Activated naive CD8-positive, alpha-beta T cell treated with anti-CD3 and anti-CD28 coated beads for 36 hours (primary cell): ENCODE measurements at regions not wholly inside any gene's neighbourhood (a gene's known extent, or its start where the extent isn't known, plus 50 kb on each side); places are given as distances from the start of the nearest gene placed in this dataset.

Experiments
- DNase-seq: peaks from one replicate; pipeline ENCODE4 v3.0.0; 2021
- H3K27ac Mint-ChIP-seq: one replicate; pipeline ENCODE4 v1.8.0; 2022; ENCODE audit warnings: mild to moderate bottlenecking, moderate library complexity, mixed read lengths
- H3K27me3 Mint-ChIP-seq: one replicate; pipeline ENCODE4 v1.8.0; 2022; ENCODE audit warnings: mild to moderate bottlenecking, mixed read lengths
- H3K36me3 Mint-ChIP-seq: one replicate; pipeline ENCODE4 v1.8.0; 2021; ENCODE audit warnings: mild to moderate bottlenecking, mixed read lengths
- H3K4me1 Mint-ChIP-seq: one replicate; pipeline ENCODE4 v1.8.0; 2021; ENCODE audit warnings: mixed read lengths
- H3K4me3 Mint-ChIP-seq: one replicate; pipeline ENCODE4 v1.8.0; 2022; ENCODE audit warnings: mild to moderate bottlenecking, moderate library complexity, mixed read lengths
- H3K9me3 Mint-ChIP-seq: one replicate; pipeline ENCODE4 v1.8.0; 2022; ENCODE audit warnings: mixed read lengths

DNA sequence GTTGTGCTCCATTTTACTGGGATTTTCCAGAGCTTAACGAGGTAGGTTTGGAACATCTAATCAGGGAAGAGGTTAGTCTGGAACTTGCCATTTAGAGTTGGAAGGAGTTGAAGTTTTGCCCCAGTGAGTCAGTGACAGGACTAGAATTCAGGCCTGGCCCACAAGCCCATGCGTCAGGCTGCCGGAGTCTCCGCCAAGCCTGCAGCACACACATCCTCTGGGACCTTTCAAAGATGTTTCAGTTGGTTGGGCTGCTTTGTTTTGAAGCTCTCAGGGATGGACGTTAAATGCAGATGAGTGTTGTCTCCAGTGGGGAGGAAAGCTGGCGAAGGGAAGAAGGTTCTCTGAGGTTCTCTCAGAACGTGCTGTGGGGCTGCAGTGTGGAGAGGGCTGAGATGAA lies 147.0 kb downstream of the PSAT1 start:
- Mint-ChIP-seq H3K4me1 (peaks cover 5% of the 10 kb centered on the region), H3K36me3 (no peaks in the 10 kb centered on the region), H3K9me3 (no peaks in the 10 kb centered on the region), H3K27me3 (peaks cover 15% of the 10 kb centered on the region), H3K4me3 (no peak overlapping the region), H3K27ac (no peak overlapping the region)
- DNase-seq, result no peak

DNA sequence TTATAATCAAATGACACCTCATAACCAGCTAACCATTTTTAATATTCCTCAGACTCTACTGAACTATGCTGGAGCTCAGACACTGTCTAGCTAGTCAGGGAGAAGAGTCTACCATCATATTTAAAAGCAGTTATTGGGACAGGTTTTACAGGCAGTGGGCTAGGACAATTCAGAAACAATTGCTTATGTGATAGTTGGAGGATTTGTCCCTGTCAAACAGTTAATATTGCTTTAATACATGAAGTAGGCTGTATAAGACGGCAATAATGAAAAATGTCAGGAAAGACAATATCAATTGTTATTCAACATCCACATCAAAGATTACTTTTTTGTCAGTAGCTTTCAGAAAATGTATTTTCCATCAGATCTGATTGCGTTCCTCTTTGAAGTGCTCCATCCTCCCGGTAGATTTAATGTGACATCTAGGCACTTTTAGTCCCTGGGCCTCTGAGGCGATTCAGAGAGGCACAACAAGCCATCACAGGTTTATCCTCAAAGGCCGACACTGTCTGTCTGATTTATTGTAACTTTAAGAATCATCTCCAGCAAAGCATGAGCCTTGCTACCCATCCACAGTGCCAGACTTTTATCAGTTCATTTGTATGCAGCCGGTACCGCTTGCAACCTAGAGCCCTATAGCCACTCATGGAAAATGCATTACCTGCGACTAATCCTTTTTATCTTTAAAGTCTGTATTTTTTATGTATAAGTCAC lies 152.2 kb downstream of the PSAT1 start:
- DNase-seq, result no peak
- Mint-ChIP-seq H3K27me3 (peaks cover 9% of the 10 kb centered on the region), H3K4me1 (no peaks in the 10 kb centered on the region), H3K9me3 (no peaks in the 10 kb centered on the region), H3K4me3 (no peak overlapping the region), H3K36me3 (no peaks in the 10 kb centered on the region), H3K27ac (no peak overlapping the region)

DNA sequence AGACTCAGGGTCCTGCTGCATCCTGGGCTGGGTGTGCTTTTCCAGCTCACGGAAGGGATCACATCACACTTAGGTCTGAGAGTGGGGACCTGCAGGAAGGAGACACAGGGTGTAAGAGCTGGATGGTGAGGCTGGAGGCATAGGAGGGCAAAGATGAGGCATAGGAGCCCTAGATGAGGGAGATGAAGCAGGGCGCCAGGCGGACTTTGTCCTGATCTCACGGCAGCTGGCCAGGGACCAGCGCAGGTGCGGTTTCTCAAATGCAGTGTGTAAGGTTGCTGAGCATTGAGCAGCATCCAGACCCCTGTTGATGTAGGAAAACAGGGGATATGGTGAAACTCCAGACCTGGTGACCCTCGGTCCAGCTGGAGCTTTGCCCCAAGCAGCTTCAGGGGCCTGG lies 156.5 kb downstream of the PSAT1 start:
- no peak overlapping the region for H3K4me3 Mint-ChIP-seq
- H3K27me3 Mint-ChIP-seq, result peaks cover 9% of the 10 kb centered on the region
- no peak overlapping the region for H3K27ac Mint-ChIP-seq
- no peaks in the 10 kb centered on the region for H3K4me1 Mint-ChIP-seq
- peaks cover 2% of the 10 kb centered on the region for H3K9me3 Mint-ChIP-seq
- H3K36me3 Mint-ChIP-seq, result no peaks in the 10 kb centered on the region
- no peak for DNase-seq

DNA sequence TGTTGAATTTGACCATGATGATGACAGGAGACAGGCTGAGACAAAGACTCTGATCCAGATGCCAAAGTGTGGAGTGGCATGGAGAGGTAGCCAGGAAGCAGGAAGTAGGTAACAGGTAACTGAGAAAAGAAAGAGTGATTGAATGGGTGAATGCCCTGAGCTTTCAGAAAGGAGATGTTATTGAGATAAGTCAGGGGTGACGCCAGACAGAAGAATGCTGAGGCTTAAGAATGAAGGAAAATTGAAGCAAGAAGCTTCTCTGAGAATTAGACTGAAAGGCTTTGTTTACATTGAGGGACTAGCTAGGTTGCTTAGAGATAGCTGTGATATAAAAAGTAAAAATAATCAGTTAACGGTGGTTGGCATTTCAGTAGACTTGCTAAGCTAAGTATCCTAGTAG lies 165.7 kb downstream of the PSAT1 start:
- Mint-ChIP-seq H3K4me3 (no peak overlapping the region), H3K27ac (no peak overlapping the region), H3K27me3 (peaks cover 4% of the 10 kb centered on the region), H3K4me1 (no peaks in the 10 kb centered on the region), H3K9me3 (peaks cover 9% of the 10 kb centered on the region), H3K36me3 (no peaks in the 10 kb centered on the region)
- no peak for DNase-seq

DNA sequence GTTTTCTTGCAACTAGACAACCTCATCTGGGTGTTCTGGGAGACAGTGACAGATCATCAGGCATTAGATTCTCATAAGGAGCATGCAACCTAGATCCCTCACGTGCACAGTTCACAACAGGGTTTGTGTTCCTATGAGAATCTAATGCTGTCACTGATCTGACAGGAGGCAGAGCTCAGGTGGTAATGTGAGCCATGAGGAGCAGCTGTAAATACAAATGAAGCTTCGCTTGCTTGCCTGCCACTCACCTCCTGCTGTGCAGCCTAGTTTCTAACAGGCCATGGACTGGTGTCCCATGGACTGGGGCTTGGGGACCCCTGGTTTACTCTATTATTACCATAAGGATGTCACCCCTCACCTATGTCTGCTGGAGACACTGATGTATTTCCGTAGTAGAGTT lies 166.8 kb downstream of the PSAT1 start:
- H3K4me1 Mint-ChIP-seq, result no peaks in the 10 kb centered on the region
- H3K4me3 Mint-ChIP-seq, result no peak overlapping the region
- no peak overlapping the region for H3K27ac Mint-ChIP-seq
- peaks cover 5% of the 10 kb centered on the region for H3K9me3 Mint-ChIP-seq
- H3K36me3 Mint-ChIP-seq, result no peaks in the 10 kb centered on the region
- peaks cover 7% of the 10 kb centered on the region for H3K27me3 Mint-ChIP-seq
- no peak for DNase-seq

DNA sequence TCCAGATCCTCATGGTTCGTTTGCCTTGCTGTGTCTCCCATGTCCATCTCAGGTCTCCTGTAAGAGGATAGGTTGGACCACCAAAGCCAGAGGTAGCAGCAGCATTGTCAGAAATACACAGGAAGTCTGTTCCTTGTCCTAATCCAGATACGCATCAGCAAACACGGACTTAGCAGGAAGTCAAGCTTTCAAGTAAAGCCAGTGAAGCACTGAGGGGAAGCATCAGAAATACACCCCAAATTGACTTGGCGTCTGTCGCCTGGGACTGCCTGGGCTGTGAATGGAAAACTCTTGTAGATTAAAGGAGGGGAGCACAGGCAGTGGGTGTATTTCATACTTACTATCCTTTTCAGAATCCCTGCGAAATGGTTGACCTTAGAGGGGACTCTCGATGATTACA lies 171.3 kb downstream of the PSAT1 start:
- H3K9me3 Mint-ChIP-seq, result no peaks in the 10 kb centered on the region
- no peak overlapping the region for H3K4me3 Mint-ChIP-seq
- no peaks in the 10 kb centered on the region for H3K36me3 Mint-ChIP-seq
- H3K27ac Mint-ChIP-seq, result no peak overlapping the region
- DNase-seq, result no peak
- no peaks in the 10 kb centered on the region for H3K4me1 Mint-ChIP-seq
- peaks cover 16% of the 10 kb centered on the region for H3K27me3 Mint-ChIP-seq

DNA sequence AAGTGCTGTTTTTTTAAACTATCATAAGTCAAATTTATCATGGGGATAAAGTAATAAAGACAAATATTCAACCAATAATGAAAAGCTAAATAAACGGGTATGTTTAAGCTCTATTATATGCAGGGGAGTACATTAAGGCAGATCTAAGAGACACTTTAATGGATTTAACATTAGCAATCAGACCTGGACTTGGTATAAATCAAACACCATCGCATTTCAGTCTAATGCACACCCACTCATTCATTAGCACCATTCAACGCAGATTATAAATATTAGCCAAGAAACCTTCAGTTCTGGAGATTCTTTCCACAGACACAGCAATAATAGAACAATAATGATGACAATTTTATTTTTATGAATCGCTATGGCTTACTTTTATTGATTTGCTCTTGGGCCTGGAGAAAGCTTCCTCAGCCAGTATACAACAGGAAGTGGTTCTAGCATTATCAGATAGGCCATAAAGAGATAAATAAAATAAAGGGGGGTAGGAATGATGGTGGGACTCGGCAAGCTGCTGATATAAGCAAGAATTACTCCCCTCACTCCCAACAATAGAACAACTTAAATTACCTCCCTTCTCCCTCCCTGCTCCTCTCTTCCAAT lies 172.2 kb downstream of the PSAT1 start:
- no peaks in the 10 kb centered on the region for H3K36me3 Mint-ChIP-seq
- no peaks in the 10 kb centered on the region for H3K9me3 Mint-ChIP-seq
- no peak overlapping the region for H3K4me3 Mint-ChIP-seq
- peaks cover 16% of the 10 kb centered on the region for H3K27me3 Mint-ChIP-seq
- no peaks in the 10 kb centered on the region for H3K4me1 Mint-ChIP-seq
- no peak overlapping the region for H3K27ac Mint-ChIP-seq
- no peak for DNase-seq

DNA sequence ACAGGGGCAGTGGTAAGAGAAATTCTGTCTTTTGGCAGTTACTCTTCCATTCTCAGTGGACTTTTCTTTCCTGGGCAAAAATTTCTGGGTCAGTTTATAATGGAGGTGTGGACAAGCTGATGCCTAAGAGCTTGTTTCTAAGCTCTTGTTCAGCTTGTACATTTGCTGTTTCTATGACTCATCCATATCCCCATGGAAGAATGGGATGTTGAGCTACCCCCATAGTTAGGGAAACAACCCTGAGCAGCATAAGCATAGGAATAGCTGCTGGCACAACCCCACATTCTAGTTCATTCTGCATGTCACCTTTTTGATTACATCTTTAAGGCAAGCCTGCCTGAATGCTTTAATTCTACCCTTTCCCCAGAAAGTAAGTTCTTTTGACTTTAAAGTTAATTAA lies 173.3 kb downstream of the PSAT1 start:
- Mint-ChIP-seq H3K27ac (no peak overlapping the region), H3K4me1 (no peaks in the 10 kb centered on the region), H3K27me3 (peaks cover 16% of the 10 kb centered on the region), H3K36me3 (no peaks in the 10 kb centered on the region), H3K9me3 (no peaks in the 10 kb centered on the region), H3K4me3 (no peak overlapping the region)
- no peak for DNase-seq

DNA sequence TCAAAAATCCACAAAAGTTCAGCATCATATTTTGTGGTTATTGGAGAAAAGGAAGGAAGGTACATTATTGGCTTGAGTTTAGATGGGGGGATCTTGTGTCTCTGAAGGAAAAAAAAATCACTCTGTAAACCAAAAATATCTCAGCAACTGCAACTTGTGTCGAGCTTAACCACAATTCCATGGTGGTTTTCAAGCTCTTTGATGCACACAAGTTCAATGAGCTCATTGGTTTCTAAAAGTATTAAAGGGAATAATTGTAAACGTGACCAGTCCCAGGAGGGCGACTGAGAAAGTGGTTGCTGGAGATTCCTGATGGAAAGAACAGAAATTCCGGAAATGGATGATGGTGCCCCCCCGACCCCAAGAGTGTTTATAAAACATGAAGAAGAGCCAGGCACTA lies 173.8 kb downstream of the PSAT1 start:
- peaks cover 16% of the 10 kb centered on the region for H3K27me3 Mint-ChIP-seq
- no peak for DNase-seq
- H3K4me3 Mint-ChIP-seq, result no peak overlapping the region
- no peaks in the 10 kb centered on the region for H3K9me3 Mint-ChIP-seq
- H3K4me1 Mint-ChIP-seq, result no peaks in the 10 kb centered on the region
- no peaks in the 10 kb centered on the region for H3K36me3 Mint-ChIP-seq
- H3K27ac Mint-ChIP-seq, result no peak overlapping the region

DNA sequence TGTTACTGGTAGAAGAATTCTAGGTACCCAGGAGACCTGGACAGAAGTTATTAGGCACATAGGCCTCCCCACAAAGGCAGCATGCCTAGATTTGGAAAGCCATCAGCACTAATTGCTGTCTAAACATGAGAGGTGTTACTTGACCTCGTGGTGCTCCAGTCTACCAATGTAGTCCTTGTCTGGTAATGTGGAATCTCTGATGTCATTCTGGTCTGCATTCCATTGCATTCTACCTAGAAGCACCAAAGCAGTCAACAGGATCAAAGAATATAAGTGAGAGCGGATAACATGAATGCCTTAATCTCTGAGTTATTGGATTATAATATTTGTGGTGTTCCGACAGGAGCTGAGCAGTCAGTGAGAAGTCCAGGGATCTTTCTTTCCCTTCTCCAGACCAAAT lies 175.2 kb downstream of the PSAT1 start:
- no peak overlapping the region for H3K27ac Mint-ChIP-seq
- H3K27me3 Mint-ChIP-seq, result peaks cover 12% of the 10 kb centered on the region
- H3K4me3 Mint-ChIP-seq, result no peak overlapping the region
- H3K36me3 Mint-ChIP-seq, result no peaks in the 10 kb centered on the region
- no peaks in the 10 kb centered on the region for H3K4me1 Mint-ChIP-seq
- DNase-seq, result no peak
- no peaks in the 10 kb centered on the region for H3K9me3 Mint-ChIP-seq

DNA sequence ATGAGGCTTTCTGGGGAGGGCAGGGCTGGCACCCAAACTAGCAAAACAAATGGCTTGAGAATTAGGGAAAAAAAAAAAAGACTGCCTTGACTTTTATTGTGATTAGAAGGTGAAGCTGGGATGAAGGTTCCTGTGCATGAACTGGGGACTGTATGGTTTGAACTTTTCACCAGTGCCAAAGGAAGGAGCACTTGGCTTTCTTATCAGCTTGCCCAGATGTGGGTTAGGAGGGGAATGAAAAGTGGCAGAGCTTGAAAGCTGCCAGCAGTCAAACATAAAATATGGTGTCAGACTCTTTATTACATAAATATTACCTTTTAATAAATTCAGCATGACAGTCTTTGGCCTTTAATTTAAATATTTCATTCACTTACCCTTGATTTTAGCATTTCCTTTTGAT lies 182.5 kb downstream of the PSAT1 start:
- no peak for DNase-seq
- H3K4me3 Mint-ChIP-seq, result no peak overlapping the region
- peaks cover 3% of the 10 kb centered on the region for H3K27me3 Mint-ChIP-seq
- peaks cover 11% of the 10 kb centered on the region for H3K9me3 Mint-ChIP-seq
- no peak overlapping the region for H3K27ac Mint-ChIP-seq
- peaks cover 2% of the 10 kb centered on the region for H3K36me3 Mint-ChIP-seq
- H3K4me1 Mint-ChIP-seq, result no peaks in the 10 kb centered on the region

DNA sequence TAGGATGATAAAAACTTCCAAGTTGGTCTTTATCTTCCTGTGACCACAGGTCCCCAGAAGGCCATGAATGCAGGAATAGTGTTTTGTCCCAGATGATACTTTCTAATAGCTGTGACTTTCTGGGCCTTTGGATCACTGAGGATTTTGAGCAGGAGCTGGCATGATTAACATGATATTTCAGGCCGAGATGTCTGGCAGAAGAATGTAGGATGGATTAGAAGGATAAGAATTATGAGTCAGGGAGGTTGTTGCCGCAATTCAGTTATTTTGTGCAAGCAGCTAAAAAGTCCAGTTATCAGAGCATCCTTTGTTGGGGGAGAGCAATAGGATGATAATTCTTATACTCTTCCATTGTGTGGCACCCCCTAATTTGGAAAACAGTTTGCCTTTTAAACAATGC lies 189.7 kb downstream of the PSAT1 start:
- no peak for DNase-seq
- Mint-ChIP-seq H3K36me3 (no peaks in the 10 kb centered on the region), H3K27ac (no peak overlapping the region), H3K4me1 (no peaks in the 10 kb centered on the region), H3K4me3 (no peak overlapping the region), H3K27me3 (peaks cover 3% of the 10 kb centered on the region), H3K9me3 (peaks cover 7% of the 10 kb centered on the region)

DNA sequence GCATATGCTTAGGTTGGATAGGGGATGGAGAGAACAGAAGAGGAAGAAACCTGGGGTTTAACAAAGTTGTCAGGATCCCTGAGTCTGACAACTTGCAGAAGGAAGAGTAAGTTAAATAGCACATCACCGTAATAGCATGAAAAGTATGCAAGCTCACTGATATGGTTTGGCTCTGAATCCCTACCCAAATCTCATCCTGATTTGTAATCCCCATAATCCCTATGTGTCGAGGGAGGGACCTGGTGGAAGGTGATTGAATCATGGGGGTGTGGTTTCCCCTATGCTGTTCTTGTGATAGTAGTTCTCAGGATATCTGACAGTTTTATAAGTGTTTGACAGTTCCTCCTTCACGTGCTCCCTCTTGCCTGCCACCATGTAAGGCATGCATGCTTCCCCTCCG lies 193.3 kb downstream of the PSAT1 start:
- peaks cover 2% of the 10 kb centered on the region for H3K27me3 Mint-ChIP-seq
- no peaks in the 10 kb centered on the region for H3K36me3 Mint-ChIP-seq
- no peaks in the 10 kb centered on the region for H3K4me1 Mint-ChIP-seq
- no peaks in the 10 kb centered on the region for H3K9me3 Mint-ChIP-seq
- DNase-seq, result no peak
- H3K4me3 Mint-ChIP-seq, result no peak overlapping the region
- no peak overlapping the region for H3K27ac Mint-ChIP-seq

DNA sequence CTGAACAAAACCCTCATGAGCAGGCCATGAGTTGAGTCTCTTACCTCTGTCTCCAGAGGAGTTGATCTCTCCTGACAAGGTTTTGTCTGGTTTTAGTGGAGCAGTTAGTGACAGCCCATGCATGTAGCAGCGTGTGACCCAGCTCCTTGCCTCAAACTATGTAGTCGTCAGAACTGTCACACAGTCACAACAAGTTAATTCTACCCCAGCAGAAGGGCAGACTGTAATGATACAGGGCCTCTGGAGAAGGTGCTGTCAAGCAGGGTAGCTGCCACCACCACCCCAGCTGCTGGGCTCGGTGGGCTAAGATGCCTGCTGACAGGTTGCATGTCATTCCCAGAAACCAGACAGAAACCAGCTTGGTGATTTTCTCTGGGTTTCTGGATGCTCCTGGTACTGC lies 194.5 kb downstream of the PSAT1 start:
- no peak overlapping the region for H3K4me3 Mint-ChIP-seq
- no peak for DNase-seq
- H3K4me1 Mint-ChIP-seq, result no peaks in the 10 kb centered on the region
- H3K9me3 Mint-ChIP-seq, result no peaks in the 10 kb centered on the region
- H3K27me3 Mint-ChIP-seq, result no peaks in the 10 kb centered on the region
- no peak overlapping the region for H3K27ac Mint-ChIP-seq
- H3K36me3 Mint-ChIP-seq, result no peaks in the 10 kb centered on the region

DNA sequence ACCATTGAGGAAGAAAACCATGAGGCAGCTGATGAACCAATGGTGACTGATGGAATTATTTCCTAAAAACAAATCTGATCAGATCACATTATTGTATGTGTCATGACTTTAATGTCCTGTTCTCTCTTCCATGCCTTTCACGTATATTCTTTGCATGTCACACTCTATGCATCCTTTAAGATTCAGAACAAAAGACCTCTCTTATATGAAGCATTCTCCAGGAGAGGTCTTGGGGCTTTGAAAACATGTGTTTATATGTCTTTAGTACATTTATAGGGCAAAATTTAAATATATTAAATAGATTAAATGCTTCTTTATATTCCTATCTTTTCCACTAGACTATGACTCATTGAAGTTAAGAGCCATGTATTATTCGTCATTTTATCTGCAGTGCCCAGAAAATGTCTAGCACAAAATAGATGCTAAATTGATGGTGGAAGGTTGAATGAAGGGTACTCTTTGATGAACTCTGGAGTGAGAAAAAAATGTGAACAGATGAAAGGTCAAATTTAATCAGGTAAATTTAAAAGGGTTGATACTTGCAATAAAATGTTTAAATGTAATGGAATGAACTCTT lies 196.3 kb downstream of the PSAT1 start:
- Mint-ChIP-seq H3K27me3 (peaks cover 3% of the 10 kb centered on the region), H3K36me3 (no peaks in the 10 kb centered on the region), H3K4me1 (no peaks in the 10 kb centered on the region), H3K4me3 (no peak overlapping the region), H3K9me3 (no peaks in the 10 kb centered on the region), H3K27ac (no peak overlapping the region)
- DNase-seq, result no peak

DNA sequence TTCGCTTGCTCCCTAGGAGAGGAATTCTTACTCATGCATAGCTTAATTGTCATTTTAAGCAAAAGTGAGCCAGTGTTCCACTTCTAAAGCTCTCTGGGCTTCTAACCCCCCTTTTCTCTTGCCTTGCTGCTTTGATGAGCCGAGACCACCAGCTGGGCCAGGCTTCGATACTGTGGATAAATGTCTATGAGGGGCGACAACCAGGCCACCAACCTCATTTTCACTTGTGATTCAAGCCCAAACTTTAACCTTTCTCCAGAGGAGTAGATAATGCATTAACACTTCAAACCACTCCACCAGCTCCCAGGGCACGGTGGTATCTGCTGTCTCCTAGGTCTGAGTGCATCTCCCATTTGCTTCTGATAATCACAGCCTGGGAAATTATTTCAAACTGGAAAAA lies 205.6 kb downstream of the PSAT1 start:
- Mint-ChIP-seq H3K9me3 (no peaks in the 10 kb centered on the region), H3K4me3 (no peak overlapping the region), H3K36me3 (no peaks in the 10 kb centered on the region), H3K27ac (no peak overlapping the region), H3K27me3 (no peaks in the 10 kb centered on the region), H3K4me1 (no peaks in the 10 kb centered on the region)
- DNase-seq, result no peak
